NCI-H146 treated with DMSO at 0.1 percent for 48 hours (cell line): ENCODE measurements at regions not wholly inside any gene's neighbourhood (a gene's known extent, or its start where the extent isn't known, plus 50 kb on each side); places are given as distances from the start of the nearest gene placed in this dataset.
"Not testable (repeated sequence)": the region's sequence is repeated elsewhere in the genome, so short reads cannot be mapped to it uniquely, and the experiment has no call there.

ENCODE experiments used
- DNase-seq: peaks from one replicate; lab custom pipeline; 2025; ENCODE audit not compliant: unreplicated experiment; lab: John Stamatoyannopoulos, UW

GRCh38 chr10:85284778-85285770 lies 956.7 kb downstream of the CCSER2 start:
- no peak for DNase-seq

GRCh38 chr10:85293483-85293882 lies 965.1 kb downstream of the CCSER2 start:
- DNase-seq: no peak

GRCh38 chr10:85311613-85312337 lies 983.4 kb downstream of the CCSER2 start:
- DNase-seq: no peak

GRCh38 chr10:85315657-85316056 lies 987.3 kb downstream of the CCSER2 start:
- no peak for DNase-seq

- no peak for DNase-seq
Measured at GRCh38 chr10:85316276-85316675, 987.9 kb downstream of the CCSER2 start.

GRCh38 chr10:85317827-85318226 lies 989.4 kb downstream of the CCSER2 start:
- DNase-seq: no peak

GRCh38 chr10:85318809-85319807 lies 990.7 kb downstream of the CCSER2 start:
- peak; percentile 77 for DNase-seq

GRCh38 chr10:85319826-85320225 lies 991.4 kb downstream of the CCSER2 start:
- no peak for DNase-seq

- no peak for DNase-seq
Measured at GRCh38 chr10:85333594-85333993, 1005.2 kb downstream of the CCSER2 start.

- DNase-seq: no peak
Measured at GRCh38 chr10:85362401-85362800, 1004.2 kb downstream of the GRID1 start.

GRCh38 chr10:85377029-85377806 lies 989.4 kb downstream of the GRID1 start:
- DNase-seq: no peak

- DNase-seq: no peak
Measured at GRCh38 chr10:85379338-85379737, 987.3 kb downstream of the GRID1 start.

GRCh38 chr10:85400981-85401695 lies 965.5 kb downstream of the GRID1 start:
- DNase-seq: peak; percentile 46

GRCh38 chr10:85402541-85402940 lies 964.1 kb downstream of the GRID1 start:
- no peak for DNase-seq

- no peak for DNase-seq
Measured at GRCh38 chr10:85407088-85407487, 959.5 kb downstream of the GRID1 start.

GRCh38 chr10:85408388-85408787 lies 958.2 kb downstream of the GRID1 start:
- DNase-seq: no peak

- not testable (repeated sequence) for DNase-seq
Measured at GRCh38 chr10:85410586-85410985, 956.0 kb downstream of the GRID1 start.

- DNase-seq: peak; percentile 29
Measured at GRCh38 chr10:85413570-85413969, 953.0 kb downstream of the GRID1 start.

GRCh38 chr10:85420501-85421191 lies 945.9 kb downstream of the GRID1 start:
- no peak for DNase-seq
